NCI-H345 treated with DMSO at 0.1 percent for 48 hours (cell line): ENCODE measurements at regions not wholly inside any gene's neighbourhood (a gene's known extent, or its start where the extent isn't known, plus 50 kb on each side); places are given as distances from the start of the nearest gene placed in this dataset.
"Not testable (repeated sequence)": the region's sequence is repeated elsewhere in the genome, so short reads cannot be mapped to it uniquely, and the experiment has no call there.

Source experiments
- DNase-seq: peaks from one replicate; lab custom pipeline; 2025; ENCODE audit not compliant: unreplicated experiment; lab: John Stamatoyannopoulos, UW

DNA sequence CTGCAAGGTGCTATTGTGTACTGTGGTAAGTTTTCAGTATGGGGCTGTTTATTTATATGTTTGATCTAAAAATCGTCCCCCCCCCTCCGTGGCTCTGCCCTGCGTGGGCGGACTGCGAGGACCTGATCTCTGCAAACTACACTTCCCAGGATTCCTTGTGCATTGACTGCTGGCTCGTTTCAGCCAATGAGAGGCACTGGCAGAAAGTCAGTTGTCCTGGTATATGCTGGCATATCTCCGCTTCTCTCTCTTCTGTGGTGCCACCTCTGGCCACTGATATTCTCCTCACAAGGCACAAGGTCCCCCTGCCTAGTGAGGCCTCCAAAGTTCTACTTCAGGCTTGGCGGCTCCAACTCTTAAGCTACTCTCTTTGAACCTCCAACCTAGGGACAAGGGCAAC is 168.8 kb upstream of the ZFP42 start:
- no peak for DNase-seq

DNA sequence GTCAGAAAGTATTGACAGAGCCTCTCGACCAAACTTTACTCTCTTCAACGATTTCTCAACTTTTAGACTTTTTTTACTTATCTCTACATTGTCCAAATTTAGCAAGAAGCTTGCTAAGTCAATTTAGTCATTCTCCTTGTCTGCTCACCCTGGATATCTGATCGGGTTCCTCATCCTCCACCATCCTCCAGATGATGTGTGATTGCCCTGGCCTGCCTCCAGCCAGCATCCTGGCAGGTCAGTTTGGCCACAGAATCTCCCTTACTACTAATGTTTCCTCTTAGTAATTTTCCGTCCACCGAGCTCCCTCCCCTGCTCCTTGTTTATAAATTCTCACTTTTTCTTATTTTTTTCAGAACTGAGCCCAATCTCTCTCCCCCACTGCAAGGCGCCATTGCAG is 167.9 kb upstream of the ZFP42 start:
- DNase-seq, result no peak

DNA sequence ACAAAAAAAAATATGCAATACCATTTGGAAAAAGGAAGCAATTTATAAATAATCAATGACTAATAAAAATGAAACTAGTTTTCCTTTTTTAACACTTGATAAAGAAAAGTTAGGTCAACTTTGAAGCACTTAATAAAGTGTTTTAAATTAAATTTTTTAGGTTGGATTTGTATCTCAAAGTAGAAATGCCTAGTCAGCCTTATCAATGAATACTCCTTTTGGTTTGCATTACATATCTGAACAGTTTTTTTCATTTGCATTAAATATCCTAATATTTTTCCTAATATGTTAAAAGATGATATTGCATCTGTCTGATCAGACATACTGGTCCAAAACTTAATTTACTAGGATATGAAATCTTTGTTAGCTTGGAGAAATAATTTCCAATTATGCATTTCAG is 155.8 kb upstream of the ZFP42 start:
- no peak for DNase-seq

DNA sequence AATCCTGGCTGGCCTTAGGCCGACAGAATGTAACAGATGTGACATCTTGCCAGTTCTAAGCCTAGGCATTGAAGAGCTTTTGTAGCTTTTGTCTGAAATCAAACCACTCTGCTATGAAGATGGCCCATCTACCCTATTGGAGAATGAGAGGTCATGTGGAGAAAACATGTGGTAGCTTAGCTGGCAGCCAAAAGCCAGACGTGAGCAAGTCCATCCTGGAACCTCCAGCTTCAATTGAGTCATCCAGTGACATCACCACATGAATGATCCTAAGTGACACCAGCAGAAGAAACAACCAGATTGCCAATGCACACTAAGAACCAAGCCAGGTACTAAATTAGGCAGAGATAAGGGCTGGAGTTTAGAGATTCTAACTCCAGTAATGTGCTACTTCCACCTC is 154.8 kb upstream of the ZFP42 start:
- DNase-seq, result no peak

DNA sequence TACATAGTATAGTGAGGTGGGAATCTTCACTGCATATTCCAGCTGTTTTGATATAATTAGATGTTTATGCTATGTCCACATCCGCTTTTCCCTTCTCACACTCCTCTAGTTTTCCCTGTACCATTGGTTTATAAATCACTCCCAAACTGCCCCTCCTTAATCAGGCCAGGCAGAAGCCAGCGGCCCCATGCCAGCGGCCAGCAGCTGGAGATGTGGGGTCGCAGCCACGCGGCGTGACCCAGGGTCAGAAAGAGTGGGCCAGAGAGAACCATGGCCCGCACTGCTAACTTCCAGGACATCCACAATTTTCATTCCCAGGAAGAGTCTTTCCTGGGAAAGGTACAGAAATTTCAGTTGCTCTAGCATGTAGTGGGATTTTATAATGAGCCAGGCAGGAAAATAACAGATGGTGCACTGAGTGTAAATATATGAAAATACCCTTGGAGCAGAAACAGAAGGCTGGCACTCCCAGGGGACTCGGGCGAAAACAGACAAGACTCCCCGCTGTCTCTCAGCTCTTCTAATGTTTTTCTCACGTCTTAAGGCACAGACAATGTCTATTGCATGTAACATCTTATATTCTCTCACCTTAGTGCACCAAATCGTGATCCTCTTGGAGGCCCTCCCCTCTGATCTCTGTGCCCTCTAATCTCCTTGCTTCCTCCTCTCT is 145.9 kb upstream of the ZFP42 start:
- no peak for DNase-seq

DNA sequence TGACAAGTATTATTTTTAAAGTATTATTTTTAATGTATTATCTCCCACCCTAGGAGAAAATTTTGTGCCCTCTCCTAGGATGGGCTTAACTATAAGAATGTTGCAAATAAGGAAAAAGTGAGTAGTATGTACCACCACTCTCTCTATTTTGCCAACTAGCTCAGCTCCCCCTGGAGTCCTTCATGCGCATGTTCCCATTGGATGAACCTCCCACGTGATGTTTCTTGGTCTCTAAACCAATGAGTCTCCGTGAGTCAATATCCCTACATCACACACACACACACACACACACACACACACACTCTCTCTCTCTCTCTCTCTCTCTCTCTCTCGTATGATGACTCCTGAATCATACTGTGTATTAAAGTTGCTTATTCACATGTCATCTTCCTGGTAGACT is 129.7 kb upstream of the ZFP42 start:
- no peak for DNase-seq

DNA sequence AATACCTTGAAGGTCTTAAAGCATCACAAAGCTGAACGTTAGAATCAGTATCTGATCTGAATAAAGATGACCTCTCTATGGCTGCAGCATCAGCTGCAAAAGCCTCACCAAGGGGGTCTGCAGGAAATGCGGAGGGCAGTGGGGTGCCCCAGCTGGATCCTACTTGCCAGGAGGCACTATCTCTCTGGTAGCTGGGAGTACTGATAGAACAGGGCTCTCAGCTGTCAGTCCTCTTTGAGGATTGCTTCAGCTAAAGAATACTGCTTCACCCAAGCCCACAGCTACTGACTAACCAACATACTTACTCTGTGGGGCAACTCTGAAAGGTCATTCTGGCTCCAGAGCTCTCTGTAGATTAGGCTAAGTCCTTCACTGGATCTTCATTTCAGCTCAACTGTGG is 112.5 kb upstream of the ZFP42 start:
- no peak for DNase-seq

DNA sequence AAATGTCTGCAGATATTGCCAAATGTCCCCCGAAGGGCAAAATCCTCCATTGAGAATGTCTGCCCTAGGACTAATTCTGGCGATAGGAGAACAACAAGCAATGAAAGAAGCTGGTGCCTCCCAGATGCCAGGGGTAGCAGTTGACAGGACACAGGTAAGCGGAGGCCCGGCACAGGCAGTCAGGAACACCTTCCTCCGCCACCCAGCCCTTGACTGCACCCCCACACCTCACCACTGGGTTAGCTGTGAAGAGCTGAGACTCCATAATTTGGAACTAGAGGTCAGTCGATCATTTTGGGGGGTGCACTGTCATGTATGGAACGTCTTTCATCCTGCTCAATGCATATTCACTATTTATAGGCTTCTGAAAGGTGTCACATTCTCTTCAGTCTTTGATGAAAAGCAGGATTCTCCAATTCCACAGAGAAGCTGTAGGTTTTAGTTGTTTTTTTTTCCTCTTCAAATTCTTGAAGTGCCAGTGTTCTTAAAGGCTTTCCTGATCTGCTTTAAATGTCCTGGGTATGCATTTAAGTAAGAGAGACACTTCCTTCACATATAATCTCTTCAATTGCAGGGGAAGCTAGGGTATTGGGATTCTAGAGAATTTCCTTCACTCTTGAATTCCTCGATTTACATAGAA is 111.6 kb upstream of the ZFP42 start:
- no peak for DNase-seq

DNA sequence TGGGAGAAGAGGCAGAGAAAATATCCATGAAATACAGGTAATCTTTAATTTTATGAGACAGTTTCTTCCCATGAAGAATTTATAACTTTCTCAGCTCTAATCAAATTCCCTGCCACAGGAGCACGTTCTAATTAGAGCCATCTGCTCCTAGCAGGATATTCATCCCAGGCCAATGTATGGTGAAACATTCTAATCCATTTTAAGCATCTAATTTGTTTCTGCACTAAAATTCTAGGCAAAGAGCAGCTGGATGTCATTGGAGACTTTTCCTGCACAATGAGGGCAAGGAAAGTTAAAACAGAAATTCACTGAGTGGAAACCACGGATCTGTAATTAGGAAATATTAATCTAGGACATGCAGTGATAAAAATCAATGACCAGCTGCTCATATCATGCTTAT is 107.7 kb upstream of the ZFP42 start:
- DNase-seq, result no peak

DNA sequence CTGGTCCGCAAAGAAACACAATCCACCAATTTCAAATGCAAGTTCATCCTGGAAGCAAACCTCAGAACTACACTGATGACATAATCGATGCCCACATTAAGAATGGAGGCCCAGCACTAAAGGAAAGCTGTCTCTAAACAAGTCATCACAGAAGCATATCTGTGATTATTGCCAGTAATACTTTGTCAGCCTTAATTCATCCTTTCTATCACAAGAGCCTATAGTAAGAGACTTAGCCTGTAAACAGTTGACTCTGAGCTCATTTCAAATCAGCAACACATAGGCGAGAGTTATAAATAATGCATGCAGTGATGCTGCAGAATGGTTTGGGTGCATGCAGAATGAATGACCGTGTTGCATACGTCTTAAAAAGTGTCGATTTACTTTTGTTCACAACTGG is 105.9 kb upstream of the ZFP42 start:
- DNase-seq, result no peak

DNA sequence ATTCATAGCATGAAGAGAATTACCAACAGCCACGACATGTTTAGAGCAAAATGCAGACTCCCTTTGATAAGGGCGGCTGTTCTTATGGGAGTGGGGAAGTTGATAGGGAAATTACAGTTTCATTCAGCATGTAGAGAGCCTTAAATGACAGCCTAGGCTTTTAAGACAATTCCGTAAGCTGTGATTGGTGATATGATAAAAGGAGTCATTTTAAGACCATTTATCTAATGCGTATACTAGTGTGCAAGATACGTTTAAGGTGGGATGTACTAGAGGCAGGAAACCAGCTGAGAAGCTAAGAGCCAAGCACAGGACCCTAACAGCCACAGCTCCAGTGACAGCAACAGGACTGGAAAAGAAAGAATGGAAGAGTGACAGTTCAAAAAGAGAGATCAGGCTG is 102.2 kb upstream of the ZFP42 start:
- DNase-seq, result no peak

DNA sequence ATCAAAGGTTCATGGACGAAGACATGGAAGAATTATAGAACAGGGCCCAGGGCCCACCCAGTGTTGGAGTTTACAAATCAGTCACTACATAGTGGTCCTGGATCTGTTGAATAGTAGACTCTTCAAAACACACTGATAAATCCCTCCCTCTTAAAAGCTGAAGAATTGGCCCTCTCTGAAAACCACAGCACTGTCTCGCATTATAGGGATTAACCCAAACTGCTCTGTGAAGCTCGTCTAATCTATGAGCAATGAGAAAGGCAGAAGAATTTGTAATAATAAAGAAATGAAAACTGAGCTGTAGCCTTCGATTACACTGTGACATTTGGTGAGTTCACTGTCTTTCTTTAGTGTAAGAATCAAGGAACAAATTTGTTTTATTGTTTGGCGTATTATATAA is 92.5 kb upstream of the ZFP42 start:
- no peak for DNase-seq

DNA sequence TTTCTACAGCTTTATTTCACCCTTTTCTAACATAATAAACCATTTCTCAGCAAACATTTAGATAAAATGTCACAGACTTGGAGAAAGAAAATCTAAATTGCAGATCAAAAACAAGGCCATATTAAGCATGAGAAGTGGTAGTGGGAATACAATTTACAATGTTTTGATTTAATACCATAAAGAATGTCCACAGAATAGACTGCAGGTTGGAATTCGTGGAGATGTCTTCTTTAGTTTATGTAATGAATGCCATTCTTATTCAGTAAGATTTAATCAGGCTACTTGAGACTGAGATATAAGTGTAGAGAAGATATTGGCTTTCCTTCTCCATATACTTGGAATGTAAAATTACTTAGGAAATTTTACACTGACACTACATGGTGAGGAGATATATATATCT is 91.9 kb upstream of the ZFP42 start:
- DNase-seq, result no peak

DNA sequence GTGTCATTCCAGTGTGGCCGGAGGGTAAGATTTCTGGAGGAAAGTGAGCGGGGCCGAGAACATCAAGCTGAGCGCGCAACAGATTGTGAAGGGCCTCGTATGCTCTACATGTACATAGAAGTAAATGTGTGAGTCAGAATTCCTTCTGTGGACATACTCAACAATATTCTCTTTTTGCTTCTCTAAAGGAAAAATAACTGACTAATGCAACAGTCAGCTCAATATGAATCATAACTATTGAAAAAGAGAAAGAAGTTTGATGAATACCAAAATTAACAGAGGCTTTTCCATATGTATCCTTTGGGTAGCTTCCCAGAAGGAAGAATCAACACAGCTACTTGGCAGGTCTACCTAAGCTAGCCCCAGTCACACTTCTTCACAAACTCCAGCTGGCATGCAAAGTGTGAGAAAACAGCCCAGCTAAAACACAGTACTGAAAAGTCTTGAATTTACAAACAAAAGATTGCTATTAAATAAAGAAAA is 87.5 kb upstream of the ZFP42 start:
- no peak for DNase-seq

DNA sequence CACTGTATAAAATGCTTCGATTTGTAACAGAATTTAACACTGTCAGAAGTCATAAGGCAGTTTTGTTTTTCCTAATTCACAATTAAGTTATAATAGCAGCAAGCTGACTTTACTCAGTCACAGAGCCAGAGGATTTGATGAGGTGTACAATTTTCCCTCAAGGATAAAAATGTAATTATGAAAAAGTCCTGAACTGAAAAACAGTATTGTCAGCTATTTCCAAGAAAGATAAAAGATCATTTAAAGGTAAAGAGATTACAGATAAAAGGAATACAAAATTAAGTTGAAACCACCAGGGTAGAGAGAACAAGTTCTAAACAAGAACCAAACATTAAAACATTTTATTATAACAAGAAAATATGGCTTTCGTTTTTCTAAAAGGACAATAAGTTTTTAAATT is 86.8 kb upstream of the ZFP42 start:
- no peak for DNase-seq

DNA sequence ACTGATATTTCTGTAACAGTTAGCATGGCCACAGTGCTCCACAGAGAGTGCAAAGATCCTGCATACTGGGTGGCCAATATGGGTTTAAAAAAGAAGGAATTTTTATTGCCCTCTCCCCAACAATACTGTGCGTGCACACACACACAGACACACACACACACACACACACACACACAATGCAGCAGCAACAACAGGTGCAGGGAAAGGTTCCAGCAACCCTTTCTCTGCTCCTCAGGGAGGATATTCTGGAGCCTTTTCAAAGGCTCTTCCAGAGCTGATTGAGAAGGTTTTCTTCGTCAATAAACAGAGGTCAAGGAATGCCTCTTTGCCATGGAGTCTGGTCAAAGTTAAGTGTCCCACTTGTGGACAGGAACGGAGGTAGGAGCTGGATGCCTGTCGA is 84.8 kb upstream of the ZFP42 start:
- DNase-seq, result no peak

DNA sequence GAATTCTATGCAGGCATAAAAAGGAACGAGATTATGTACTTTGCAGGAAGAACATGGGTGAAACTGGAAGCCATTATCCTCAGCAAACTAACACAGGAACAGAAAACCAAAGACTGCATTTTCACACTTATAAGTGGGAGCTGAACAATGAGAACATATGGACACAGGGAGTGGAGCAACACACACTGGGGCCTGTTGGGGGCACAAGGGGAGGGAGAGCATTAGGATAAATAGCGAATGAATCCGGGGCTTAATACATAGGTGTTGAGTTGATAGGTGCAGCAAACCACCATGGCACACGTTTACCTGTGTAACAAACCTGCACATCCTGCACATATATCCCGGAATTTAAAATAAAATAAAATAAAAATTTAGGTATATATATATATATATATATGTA is 80.2 kb upstream of the ZFP42 start:
- not testable (repeated sequence) for DNase-seq

DNA sequence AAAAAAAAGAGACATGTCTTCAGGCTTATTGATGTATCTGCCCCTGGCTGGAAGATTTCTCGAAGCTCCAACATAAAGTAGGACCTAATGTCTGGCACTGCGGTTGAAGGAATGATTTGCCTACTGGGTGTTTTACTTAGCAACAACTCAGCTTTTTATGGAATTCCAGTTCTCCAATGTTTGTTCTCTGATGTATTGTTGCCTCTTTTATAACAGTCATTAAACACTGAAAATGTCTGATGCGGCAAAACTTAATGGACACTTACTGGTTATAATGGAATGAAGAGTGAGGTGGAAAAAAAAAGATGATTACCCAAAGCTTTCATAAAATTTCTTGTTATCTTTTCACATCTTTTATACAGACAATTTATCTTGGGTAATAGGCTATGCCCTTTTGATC is 75.6 kb upstream of the ZFP42 start:
- no peak for DNase-seq

DNA sequence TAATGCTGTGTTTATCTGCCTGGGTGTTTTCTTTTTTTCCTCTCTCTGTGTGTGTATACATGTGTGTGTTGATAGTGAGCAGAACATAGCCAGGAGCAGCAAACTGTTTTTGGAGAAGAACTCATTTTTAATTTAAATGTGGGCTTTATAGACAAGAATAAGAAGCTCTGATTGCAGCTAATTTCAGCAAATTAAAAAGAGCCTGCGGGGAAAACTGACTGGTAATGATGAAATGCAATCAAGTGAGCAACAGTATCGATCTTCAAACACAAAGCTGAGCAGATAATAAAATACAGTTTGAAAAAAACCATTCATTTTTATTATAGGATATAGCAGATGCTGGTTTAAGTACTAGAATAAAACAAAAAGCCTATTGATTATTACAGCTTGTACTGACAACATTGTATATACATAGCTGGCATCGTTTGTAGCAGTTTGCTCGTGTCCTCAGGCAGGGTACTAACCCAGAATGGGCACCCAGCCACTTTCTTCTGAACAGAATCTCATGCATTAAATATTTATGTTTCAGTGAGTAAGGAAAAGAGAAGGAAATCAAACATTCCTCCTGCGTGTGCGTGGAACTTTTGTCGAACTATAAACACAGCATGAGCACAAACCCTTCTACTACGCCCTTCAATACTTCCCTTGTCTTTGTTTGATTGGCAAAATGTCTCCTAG is 73.5 kb upstream of the ZFP42 start:
- DNase-seq, result no peak

DNA sequence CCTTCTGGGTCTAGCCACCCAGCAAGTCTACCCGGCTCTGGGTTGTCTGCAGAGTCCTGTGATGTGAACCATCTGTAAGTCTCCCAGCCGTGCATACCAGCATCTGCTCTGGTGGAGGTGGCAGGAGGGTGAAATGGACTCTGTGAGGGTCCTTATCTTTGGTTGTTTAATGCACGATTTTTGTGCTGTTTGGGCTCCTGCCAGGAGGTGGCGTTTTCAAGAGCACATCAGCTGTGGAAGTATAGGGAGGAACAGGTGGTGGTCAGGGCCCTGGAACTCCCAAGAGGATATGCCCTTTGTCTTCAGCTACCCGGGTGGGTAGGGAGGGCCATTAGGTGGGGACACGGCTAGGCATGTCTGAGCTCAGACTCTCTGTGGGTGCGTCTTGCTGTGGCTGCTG is 66.5 kb upstream of the ZFP42 start:
- no peak for DNase-seq

DNA sequence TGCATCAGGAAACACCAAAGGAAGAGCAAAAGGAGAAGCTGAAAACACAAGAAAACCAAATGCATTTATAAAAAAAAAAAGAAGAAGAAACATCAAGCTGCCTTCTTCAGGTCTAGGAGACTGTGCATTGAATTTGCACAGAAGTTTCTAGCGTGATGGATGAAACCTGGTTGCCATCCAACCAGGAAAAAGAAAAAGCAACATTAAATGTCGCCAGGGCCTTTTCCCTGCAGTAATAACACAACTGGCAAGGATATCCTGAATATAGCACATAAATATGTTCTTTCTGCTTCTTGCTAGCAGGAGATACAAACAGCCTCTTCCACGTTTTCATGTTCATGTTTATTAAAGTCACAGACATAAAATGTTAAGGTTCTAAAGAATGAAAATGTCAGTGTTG is 60.8 kb upstream of the ZFP42 start:
- no peak for DNase-seq

DNA sequence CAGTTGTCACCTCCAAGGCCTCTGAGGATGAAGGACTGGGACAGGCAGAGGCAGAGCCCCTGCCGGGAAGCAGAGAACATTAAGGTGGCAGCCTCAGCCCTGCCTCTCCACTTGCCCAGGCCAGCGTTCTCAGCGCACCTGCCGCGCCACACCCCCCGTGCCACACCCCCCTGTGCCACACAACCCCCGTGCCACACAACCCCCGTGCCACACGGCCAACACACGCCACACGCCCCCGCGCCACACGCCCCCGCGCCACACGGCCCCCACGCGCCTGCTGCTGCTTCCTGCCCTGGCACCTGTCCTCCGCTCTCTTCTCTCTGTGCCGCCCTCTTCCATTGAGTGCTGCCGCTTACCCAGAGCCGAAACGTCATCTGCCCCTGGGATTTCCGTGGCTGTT is 58.0 kb upstream of the ZFP42 start:
- no peak for DNase-seq

DNA sequence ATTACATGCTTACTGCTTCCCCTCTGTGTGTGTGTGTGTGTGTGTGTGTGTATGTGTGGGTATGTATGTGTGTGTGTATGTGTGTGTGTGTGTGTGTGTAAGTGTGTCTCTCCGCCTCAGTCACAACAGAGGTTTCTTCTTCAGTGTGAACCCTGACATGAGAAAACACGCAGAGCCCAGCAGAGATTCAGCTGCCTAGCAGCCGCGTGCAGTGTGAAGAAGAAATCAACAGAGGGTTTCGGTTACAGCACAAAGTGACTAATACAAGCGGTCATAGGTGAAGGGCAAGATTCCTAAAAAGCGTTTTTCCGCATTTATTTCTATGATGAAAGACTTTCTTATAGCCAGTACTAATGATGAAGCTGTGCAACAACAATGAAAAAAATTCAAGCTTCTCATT is 55.3 kb upstream of the ZFP42 start:
- DNase-seq, result no peak
